Loucy (cell line): ENCODE measurements at regions not wholly inside any gene's neighbourhood (a gene's known extent, or its start where the extent isn't known, plus 50 kb on each side); places are given as distances from the start of the nearest gene placed in this dataset.

Source experiments
- EZH2phosphoT487 ChIP-seq: fragments of 200-600 bp; IDR thresholded peaks from 2 replicates; pipeline ENCODE4 v1.6.1; 2018; ENCODE audit warnings: antibody characterized with exemption, mild to moderate bottlenecking, moderate library complexity, borderline replicate concordance
- TF ChIP-seq, protein P1 (sequence below): fragments of 200-600 bp; sonication (generic); conservative IDR thresholded peaks from 2 replicates; pipeline ENCODE4 v1.5.1; 2014; ENCODE audit warnings: mild to moderate bottlenecking, antibody characterized with exemption, low read length

DNA sequence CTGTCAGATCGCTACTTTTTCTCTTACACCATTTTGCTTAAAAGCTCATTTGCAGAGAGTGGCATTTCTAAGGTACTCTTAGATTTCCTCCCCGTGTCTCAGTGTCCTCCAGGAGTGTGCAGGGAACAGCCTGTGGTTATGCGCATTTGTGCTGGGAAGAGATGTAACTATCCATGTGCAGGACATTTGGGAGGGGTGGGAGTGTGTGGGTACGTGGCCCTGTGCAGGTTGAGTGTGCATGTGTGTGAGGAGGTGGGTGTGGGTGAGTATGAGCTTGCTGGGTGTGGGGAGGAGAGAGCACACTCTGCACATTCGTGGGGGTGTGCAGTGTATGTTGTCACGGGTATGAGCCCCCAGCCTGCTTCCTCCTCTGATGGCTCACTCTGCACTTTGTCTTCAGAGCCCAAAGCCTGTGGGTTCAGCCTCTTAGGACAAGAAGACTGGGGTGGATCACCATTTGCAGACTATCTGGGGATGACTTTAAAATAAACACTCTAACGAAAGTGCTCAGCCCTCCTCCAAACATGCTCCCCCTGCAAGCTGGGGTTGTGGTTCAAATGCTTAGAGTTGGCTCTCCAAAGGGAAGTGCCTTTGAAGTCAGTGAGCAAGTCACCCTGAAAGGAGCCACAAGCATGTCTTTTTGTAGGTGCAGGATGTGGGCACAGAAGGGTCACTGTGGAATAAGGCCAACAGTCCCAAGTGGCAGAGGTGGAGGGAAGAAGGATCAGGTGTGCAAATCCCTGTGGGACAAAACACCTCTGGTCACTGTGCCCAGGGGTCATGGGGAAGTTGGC lies 295.4 kb downstream of the RRAGC start:
- TF ChIP-seq, protein P1, sequence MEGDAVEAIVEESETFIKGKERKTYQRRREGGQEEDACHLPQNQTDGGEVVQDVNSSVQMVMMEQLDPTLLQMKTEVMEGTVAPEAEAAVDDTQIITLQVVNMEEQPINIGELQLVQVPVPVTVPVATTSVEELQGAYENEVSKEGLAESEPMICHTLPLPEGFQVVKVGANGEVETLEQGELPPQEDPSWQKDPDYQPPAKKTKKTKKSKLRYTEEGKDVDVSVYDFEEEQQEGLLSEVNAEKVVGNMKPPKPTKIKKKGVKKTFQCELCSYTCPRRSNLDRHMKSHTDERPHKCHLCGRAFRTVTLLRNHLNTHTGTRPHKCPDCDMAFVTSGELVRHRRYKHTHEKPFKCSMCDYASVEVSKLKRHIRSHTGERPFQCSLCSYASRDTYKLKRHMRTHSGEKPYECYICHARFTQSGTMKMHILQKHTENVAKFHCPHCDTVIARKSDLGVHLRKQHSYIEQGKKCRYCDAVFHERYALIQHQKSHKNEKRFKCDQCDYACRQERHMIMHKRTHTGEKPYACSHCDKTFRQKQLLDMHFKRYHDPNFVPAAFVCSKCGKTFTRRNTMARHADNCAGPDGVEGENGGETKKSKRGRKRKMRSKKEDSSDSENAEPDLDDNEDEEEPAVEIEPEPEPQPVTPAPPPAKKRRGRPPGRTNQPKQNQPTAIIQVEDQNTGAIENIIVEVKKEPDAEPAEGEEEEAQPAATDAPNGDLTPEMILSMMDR = no peak
- no peak for TF ChIP-seq EZH2phosphoT487
